ENCODE measurements at regions not wholly inside any gene's neighbourhood (a gene's known extent, or its start where the extent isn't known, plus 50 kb on each side); places are given as distances from the start of the nearest gene placed in this dataset.

GRCh38 chr2:63735931-63736330 is 105.8 kb upstream of the UGP2 start:
- TF ChIP-seq, protein P1, sequence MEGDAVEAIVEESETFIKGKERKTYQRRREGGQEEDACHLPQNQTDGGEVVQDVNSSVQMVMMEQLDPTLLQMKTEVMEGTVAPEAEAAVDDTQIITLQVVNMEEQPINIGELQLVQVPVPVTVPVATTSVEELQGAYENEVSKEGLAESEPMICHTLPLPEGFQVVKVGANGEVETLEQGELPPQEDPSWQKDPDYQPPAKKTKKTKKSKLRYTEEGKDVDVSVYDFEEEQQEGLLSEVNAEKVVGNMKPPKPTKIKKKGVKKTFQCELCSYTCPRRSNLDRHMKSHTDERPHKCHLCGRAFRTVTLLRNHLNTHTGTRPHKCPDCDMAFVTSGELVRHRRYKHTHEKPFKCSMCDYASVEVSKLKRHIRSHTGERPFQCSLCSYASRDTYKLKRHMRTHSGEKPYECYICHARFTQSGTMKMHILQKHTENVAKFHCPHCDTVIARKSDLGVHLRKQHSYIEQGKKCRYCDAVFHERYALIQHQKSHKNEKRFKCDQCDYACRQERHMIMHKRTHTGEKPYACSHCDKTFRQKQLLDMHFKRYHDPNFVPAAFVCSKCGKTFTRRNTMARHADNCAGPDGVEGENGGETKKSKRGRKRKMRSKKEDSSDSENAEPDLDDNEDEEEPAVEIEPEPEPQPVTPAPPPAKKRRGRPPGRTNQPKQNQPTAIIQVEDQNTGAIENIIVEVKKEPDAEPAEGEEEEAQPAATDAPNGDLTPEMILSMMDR (IDR thresholded peaks at IDR 0.05 in 4 of 5, conservative IDR thresholded peaks at IDR 0.05 in 1 of 5), result no peak
- no peak for TF ChIP-seq POLR2A (IDR thresholded peaks at IDR 0.05)

Data from gastrocnemius medialis (tissue), 4 donors.